ENCODE measurements at regions not wholly inside any gene's neighbourhood (a gene's known extent, or its start where the extent isn't known, plus 50 kb on each side); places are given as distances from the start of the nearest gene placed in this dataset.

GRCh38 chr6:56789879-56790278 lies 147.2 kb upstream of the DST start:
- no peak for TF ChIP-seq EZH2 (IDR thresholded peaks at IDR 0.05; ENCODE audit: low read length)
- no peak for TF ChIP-seq CTCF (optimal IDR thresholded peaks at IDR 0.05 in 1 of 3, IDR thresholded peaks at IDR 0.05 in 1 of 3, conservative IDR thresholded peaks at IDR 0.05 in 1 of 3; ENCODE audit: extremely low read depth in 1 of 3, insufficient read depth in 2 of 3, low read length in 3 of 3)
